ENCODE measurements at regions not wholly inside any gene's neighbourhood (a gene's known extent, or its start where the extent isn't known, plus 50 kb on each side); places are given as distances from the start of the nearest gene placed in this dataset.

DNA sequence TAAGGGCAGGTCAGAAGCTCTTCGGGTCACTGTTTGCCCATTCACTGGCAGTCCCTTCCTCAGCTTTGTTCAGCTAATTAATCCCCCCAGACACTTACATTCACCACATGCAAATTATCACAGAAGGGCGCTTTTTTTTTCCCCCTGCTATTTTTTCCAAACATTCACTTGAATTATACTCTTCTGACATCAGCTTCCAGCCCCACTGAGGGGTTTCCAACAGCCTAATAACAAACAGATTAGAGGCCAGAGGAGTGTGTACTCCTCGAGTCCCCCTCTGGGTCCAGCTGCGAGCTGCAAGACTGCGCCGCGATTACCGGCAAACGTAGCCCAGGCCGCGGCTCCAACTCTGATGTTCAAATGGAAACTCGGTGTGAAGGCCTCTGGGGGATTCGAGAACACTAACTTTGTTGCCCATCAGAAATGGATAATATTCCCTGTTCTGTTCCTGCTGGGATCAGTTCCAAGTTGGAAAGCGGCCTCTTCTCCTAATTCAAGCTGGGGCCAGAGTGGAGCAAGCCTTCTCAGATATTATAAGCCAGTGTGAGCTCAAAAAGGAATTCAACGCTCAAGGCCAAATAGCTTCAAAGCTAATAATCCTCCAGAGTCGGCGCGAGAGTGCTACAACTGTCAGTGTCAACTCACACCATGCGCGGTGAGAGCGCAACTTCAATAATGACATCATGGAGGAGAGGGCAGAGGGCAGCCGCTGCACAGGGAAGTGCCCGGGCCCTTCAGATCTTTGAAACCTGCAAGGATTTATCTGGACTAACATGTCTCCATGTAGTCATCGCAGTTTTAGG is 560.8 kb downstream of the BNC2 start:
- TF ChIP-seq, protein P1, sequence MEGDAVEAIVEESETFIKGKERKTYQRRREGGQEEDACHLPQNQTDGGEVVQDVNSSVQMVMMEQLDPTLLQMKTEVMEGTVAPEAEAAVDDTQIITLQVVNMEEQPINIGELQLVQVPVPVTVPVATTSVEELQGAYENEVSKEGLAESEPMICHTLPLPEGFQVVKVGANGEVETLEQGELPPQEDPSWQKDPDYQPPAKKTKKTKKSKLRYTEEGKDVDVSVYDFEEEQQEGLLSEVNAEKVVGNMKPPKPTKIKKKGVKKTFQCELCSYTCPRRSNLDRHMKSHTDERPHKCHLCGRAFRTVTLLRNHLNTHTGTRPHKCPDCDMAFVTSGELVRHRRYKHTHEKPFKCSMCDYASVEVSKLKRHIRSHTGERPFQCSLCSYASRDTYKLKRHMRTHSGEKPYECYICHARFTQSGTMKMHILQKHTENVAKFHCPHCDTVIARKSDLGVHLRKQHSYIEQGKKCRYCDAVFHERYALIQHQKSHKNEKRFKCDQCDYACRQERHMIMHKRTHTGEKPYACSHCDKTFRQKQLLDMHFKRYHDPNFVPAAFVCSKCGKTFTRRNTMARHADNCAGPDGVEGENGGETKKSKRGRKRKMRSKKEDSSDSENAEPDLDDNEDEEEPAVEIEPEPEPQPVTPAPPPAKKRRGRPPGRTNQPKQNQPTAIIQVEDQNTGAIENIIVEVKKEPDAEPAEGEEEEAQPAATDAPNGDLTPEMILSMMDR (IDR thresholded peaks at IDR 0.05; ENCODE audit: low read depth, low read length): no peak
- peak; percentile 40 for DNase-seq (ENCODE audit: low read depth, low spot score)
- H3K4me3 ChIP-seq (ENCODE audit: low read depth, low read length): no peak overlapping the region
- in situ Hi-C loops (cut with HindIII; ENCODE audit: low sequenced_read_pairs): no loop called here

DNA sequence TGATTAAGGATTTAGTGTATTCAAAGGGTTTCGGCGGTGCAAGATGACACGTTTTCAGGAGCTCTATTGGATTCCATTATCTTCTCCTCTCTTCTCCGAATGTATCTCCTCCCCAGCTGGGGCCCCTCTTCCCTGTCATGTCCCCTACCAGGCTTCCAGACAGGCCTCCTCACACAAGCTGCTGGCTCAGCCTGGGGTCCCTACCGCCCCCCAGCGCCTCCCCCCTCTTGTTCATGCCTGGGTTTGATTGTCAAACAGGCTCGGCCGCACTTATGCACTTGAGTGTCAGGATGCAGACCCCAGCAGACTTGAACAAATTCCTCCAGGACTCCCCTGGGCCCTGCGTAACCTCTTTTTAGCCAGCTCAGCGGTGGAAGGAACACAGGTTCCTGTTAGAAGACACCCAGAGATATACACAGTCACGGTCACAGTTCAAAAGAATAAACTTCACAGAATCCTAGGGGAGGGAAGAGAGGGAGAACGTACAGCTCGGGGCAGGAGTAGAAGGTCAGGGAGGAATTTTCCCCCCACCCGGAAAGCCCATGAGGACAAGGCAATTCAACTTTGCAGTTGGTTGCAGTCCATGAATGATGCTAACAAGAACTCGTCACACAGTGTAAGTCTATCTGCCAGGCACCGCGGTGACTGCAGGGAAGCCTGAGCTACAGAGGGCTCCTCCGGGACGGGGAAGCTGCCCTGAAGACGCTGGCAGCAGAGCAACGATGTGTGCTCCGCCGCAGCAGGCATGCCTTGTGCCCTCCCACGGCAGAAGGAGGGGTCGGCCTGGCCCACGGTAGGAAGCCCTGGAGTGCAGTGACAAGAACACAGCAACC is 560.0 kb downstream of the BNC2 start:
- no peak overlapping the region for H3K4me3 ChIP-seq (ENCODE audit: low read depth, low read length)
- in situ Hi-C loops (cut with HindIII; ENCODE audit: low sequenced_read_pairs): no loop called here
- DNase-seq (ENCODE audit: low read depth, low spot score): no peak
- TF ChIP-seq, protein P1 (IDR thresholded peaks at IDR 0.05; ENCODE audit: low read depth, low read length): no peak

DNA sequence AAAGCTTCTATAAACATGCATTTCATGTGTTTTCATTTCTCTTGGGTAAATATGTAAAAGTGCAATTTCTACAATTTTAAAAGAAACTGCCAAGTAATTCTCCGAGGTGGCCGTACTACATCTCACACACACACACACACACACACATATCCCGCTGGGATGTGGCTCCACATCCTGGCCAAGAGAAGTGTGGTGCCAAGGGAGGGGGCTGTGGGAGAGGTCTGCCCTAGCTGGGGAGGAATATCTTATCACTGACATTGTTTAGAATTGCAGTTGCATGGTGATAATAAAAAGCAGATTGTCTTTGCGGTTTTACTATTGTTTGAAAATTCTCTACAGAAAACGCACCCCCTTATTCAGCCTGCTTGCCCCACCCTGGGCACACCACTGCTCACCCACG is 558.4 kb downstream of the BNC2 start:
- TF ChIP-seq, protein P1 (IDR thresholded peaks at IDR 0.05; ENCODE audit: low read depth, low read length): no peak
- no peak for DNase-seq (ENCODE audit: low read depth, low spot score)
- H3K4me3 ChIP-seq (ENCODE audit: low read depth, low read length): no peak overlapping the region
- in situ Hi-C loops (cut with HindIII; ENCODE audit: low sequenced_read_pairs): no loop called here

DNA sequence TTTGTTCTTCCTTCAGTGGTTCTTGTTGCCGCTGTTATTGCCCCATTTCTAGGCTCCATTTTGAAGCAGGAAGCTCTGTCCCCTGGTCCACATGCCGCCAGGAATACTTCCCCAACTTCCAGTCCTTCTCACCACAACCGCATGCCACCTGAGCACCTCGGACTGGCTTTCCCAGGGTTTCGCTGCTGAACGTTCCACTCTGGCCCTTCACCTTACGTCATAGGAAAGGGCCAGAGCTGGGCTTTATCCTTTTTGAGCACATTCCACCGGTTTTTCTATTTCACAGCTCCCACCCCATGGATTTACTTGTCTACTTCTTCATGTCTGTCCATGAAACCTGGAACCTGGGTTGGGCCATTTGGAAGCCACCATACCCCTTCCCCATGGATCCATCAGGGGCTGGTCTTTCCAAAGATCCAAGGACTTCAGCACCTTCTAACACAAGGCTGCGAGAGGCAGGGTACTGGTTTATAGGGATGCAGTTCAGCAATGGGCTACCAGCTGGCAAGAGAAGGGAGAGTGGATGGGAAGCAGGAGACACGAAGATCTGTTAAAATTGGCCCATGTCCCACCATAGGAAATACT is 557.4 kb downstream of the BNC2 start:
- TF ChIP-seq, protein P1 (IDR thresholded peaks at IDR 0.05; ENCODE audit: low read depth, low read length): no peak
- in situ Hi-C loops (cut with HindIII; ENCODE audit: low sequenced_read_pairs): no loop called here
- DNase-seq (ENCODE audit: low read depth, low spot score): no peak
- H3K4me3 ChIP-seq (ENCODE audit: low read depth, low read length): no peak overlapping the region

DNA sequence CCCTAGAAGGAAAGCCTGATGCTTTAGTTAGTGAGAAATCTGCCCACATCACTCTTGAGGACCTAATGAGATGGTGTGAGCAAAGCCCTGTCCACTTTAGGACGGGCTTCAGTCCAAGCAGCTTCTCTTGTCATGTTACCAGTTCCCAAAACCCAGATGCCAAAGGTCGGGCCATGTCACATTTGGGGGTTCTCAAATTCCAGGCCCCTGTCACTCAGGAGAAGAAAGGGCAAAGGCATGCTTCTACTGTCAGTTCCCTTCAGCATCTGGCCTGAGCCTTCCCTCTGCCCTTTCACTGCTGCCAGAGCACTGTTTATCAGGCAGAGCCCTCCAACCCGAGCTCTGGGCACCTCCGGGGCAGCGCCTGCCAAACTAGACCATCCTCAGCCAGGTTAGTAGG is 556.0 kb downstream of the BNC2 start:
- no peak overlapping the region for H3K4me3 ChIP-seq (ENCODE audit: low read depth, low read length)
- DNase-seq (ENCODE audit: low read depth, low spot score): no peak
- in situ Hi-C loops (cut with HindIII; ENCODE audit: low sequenced_read_pairs): no loop called here
- TF ChIP-seq, protein P1 (IDR thresholded peaks at IDR 0.05; ENCODE audit: low read depth, low read length): no peak

DNA sequence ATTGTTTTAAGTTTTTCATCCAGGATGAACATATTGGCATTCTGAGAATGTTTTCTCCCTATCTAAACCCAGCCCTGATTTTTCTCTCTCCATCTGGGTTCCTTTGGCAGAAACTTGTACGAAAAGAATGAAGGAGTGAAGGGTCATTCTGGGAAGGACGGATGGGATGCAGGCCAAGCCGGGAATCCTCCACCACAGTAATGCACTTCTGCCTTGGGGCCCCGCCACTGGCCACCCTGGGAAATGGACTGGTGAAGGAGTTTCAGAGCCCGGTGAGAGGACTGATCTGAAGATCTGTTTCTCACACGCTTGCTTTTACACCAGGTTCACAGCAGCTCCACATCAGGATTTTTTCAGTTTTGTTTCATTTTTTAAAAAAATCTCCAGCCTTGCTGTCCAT is 554.8 kb downstream of the BNC2 start:
- DNase-seq (ENCODE audit: low read depth, low spot score): no peak
- TF ChIP-seq, protein P1 (IDR thresholded peaks at IDR 0.05; ENCODE audit: low read depth, low read length): no peak
- in situ Hi-C loops (cut with HindIII; ENCODE audit: low sequenced_read_pairs): no loop called here
- no peak overlapping the region for H3K4me3 ChIP-seq (ENCODE audit: low read depth, low read length)

All from astrocyte of the spinal cord (primary cell).